Fibroblast of skin of left biceps (primary cell): ENCODE measurements at regions not wholly inside any gene's neighbourhood (a gene's known extent, or its start where the extent isn't known, plus 50 kb on each side); places are given as distances from the start of the nearest gene placed in this dataset.

Experiments used
- DNase-seq, 2 experiments: peaks; one replicate each; pipeline ENCODE4 v3.0.0-alpha.2; 2013; ENCODE audit warnings: low read depth in 2 of 2

GRCh38 chr2:2828774-2829368 lies 497.8 kb upstream of the MYT1L start:
- DNase-seq = no peak

DNA sequence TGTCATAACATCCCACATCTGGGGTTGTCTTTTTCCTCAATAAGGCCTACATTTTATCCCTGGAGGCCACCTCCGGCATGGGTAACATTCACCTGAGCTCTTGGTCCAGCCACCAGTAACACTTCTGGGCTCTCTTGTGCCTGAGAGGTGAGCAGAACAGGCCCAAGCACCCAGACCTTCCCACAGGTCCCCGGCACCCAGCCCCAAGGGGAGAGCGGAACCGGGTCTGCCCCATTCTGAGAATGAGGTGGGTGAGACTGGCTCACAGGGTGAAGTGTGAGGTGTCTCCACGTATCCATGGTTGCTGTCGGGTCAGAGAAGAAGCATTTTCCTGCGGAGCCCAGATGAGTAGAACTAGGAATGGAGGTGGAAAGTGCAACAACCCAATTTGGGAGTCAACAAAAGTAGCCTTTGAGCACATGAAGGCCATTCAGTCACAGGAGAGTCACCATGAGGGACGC lies 496.7 kb upstream of the MYT1L start:
- DNase-seq = no peak

- DNase-seq = no peak
Measured at GRCh38 chr2:2827046-2827636, 496.1 kb upstream of the MYT1L start.

DNA sequence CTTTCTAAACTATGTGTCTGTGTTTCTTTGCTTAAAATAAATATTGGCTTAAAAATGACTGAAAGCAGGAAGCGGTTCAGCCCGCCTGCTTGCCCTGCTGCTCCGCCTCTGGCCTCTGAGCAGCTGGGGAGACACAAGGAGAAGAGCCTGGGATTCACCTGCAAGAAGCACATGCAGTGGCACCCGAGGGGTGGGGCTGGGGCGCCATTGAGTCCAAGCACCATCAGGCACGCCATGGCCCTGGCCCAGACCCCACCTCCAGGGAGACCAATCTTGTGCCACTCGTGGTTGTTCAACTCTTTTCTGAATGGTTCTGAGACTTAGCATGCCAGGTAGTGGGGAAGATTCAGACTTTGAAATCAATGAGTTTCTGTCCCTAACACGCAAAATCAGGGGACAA lies 495.5 kb upstream of the MYT1L start:
- no peak for DNase-seq

DNA sequence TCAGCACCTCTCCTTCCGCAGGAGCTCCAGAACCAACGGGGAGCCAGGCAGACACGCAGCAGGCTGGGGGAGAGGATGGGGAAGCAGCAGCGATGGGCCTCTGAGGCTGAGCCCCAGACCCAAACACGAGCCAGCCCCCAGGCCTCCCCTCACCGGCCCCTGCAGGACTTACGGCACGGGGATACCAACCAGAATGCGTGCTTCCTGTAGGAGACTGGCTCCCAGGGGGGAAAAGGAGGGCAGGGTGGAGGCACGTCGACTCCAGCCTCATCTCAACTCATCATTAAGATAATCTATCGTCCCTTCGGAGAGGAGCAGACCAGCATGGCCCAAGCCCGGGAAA lies 495.1 kb upstream of the MYT1L start:
- DNase-seq = no peak

DNA sequence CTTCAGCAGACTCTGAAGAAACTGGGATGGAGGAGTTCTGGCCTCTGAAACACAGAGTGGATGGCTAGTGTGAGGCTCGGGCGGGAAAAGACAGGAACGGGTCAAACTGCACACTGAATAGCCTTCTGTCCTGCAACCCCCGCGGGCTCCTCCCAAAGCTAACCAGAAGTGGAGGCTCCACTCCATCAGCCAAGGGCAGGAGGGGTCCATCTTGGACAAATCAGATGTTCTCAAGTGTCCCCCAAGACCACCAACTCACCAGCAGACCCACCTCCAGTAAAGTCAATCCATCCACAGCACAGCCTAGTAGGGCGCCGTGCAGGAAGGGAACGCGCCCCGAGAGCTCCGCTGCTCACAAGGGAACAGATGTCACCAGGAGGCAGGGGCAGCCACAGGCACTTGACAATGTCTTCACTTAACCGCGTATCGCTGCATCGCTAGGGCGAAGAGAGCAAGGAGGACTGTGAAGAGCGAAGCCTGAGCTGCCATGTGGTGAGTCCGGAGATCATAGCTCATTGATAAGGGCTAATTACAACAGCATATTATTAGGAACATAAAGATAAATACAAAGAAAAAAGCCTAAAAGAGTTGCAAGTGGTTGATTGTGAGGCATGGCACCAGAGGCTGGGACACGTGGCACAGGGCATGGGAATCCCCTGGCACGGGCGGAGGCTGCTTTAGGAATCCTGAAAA lies 494.6 kb upstream of the MYT1L start:
- DNase-seq = no peak

DNA sequence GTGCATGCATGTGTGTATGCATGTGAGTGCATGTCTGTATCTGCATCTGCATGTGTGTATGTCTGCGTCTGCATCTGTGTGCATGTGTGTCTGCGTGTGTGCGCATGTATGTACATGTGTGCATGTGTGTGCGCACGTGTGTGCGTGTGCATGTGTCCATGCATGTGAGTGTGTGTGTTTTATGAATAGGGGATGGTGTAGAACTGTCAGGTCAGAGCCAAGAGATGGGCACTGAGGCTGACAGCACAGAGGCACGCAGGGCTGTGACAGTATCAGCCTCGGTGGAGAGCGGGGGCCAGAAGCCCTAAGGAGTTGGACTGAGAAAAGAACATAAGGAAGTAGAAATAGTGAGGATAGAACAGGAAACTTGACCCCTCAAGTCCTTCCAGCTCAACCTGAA lies 494.0 kb upstream of the MYT1L start:
- no peak for DNase-seq

DNA sequence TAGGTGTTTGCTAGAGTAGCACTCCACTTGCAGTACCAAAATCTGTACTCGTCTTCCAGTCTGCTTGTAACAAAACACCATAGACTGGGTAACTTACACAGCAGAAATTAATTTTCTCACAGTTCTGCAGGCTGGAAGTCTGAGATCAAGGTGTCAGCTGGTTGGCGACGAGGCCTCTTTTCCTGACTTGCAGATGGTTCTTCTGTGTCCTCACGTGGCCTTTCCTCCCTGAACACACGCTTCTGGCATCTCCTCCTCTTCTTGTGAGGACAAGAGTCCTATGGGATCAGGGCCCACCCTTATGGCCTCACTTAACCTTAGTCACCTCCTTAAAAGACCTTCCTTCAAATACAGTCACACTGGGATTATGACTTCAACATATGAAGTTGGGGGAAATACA lies 493.5 kb upstream of the MYT1L start:
- DNase-seq = no peak

GRCh38 chr2:2823061-2823753 lies 492.1 kb upstream of the MYT1L start:
- DNase-seq = no peak

DNA sequence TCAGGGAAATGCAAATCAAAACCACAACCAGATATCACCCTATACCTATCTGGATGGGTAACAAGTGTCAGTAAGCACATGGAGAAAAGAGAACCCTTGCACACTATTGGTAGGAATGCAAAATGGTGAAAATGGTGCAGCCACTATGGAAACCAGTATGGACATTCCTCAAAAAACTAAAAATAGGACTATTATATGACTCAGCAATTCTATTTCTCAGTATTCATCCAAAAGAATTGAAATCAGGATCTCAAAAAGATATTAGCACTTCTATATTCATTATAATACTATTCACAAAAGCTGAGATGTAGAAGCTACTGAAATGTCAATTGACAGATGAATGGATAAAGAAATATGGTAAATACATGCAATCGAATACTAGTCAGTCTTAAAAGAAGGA lies 491.1 kb upstream of the MYT1L start:
- DNase-seq = no peak

- DNase-seq = no peak
Measured at GRCh38 chr2:2812648-2813047, 481.6 kb upstream of the MYT1L start.

- DNase-seq = no peak
Measured at GRCh38 chr2:2812117-2812516, 481.0 kb upstream of the MYT1L start.

DNA sequence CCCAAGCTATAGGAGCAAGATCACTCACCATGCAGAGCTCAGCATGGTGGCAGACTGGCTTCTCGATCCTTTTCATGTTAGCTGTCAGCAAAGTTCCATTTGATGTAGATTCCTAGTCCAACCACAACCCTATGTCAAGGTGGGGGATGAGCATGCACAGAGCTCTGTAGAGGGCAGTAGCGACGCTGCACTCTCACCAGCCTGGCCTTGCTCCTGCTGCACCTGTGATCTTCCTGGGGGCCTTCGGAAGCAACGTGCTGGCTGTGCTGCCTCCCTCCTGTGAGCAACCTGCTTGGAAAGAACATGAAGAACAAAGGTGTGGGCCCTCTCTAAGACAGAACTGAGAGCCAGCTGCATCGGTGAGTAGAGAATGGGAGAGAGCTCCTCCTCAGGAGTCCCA lies 479.4 kb upstream of the MYT1L start:
- DNase-seq = no peak

DNA sequence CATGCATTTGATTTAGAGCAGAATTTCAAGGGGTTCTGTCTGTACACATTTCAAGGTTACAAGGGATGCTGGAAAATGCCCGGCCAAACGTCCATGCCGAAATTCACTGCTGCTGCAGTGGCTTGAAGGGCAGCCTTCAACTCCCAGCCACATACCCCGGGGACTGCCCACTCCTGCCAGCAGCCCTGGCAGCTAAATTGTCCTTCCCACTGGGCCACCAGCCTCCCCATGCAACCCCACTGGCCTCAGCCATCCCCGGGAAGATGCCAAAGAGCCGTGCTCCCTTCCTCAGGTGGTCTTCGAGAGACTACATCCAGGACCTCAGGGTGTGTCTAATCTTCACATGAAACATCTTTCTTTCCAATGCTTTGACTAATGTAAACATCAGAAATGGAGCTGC lies 478.7 kb upstream of the MYT1L start:
- DNase-seq = no peak

DNA sequence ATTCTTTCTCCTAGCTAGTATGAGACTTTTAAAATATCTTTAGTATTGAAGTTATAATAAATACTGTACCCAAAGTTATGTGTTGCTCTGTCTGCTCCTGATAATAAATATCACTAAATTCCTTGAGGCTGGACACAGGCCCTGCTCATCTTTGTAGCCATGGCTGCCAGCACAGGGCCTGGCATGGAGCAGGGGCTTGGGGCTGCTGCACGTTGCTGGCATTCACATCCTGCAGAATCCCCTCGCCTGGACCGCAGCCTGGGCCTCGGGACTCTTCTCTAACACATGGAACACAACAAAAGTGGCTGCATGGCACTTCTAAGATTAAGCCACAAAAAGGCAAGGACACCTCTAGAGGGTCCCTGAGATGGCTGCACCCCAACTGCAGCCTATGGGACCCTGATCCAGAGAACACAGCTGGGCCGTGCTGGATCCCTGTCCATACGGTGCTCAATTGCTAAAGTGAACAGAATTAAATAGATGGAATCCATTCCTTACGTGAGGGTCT lies 477.5 kb upstream of the MYT1L start:
- no peak for DNase-seq

GRCh38 chr2:2806711-2807110 lies 475.6 kb upstream of the MYT1L start:
- no peak for DNase-seq

DNA sequence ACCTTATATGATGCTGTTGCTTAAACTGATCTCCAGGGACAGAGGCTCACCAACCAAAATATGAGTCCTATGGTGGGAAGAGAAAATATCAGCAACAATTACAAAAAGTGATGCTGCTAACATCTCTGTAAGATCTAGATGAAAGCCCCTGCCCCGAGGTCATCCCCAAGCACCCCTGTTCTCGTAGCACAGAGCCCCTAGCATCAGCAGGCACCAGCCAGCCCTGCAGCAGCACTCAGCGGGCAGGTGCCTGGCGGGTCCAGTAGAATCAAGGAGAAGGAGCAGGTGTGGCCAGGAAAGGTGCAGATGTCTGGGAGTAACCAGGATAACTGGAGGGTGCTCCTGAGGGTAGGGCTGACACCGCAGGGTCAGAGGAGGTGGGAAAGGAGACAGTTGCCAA lies 474.2 kb upstream of the MYT1L start:
- DNase-seq = no peak

DNA sequence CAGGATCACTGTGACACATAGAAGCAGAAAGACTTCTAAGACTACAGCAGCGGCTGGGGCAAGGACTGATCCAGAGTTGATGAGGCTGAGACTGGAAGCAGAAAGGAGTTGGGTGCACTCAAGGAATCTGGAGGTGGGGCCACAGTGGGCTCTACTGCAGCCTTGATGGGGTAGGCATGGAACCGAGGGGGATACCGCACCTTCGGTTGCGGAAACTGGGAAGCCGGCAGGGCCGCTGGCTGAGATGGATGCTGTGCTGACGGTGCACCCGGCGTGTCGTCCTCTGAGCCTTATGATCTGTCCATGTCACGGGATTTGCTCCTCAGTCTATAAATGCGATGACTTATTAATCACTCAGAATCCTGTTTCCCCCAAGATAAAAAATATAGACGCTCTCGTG lies 473.5 kb upstream of the MYT1L start:
- no peak for DNase-seq

GRCh38 chr2:2801458-2801857 lies 470.4 kb upstream of the MYT1L start:
- no peak for DNase-seq

- no peak for DNase-seq
Measured at GRCh38 chr2:2800697-2801096, 469.6 kb upstream of the MYT1L start.

GRCh38 chr2:2800001-2800400 lies 468.9 kb upstream of the MYT1L start:
- DNase-seq = no peak

GRCh38 chr2:2799151-2799697 lies 468.1 kb upstream of the MYT1L start:
- no peak for DNase-seq
